ENCODE measurements at regions not wholly inside any gene's neighbourhood (a gene's known extent, or its start where the extent isn't known, plus 50 kb on each side); places are given as distances from the start of the nearest gene placed in this dataset.
A peak's percentile ranks its signal among the peaks of the same experiment; 100 is the strongest.
"Not testable (repeated sequence)": the region's sequence is repeated elsewhere in the genome, so short reads cannot be mapped to it uniquely, and the experiment has no call there.

GRCh38 chr3:161914703-161915417, 418.3 kb downstream of the OTOL1 start:
- no peaks in the 10 kb centered on the region for H3K27me3 ChIP-seq (ENCODE audit: control insufficient read depth, insufficient read depth, low read length)
- no peak overlapping the region for H3K4me3 ChIP-seq (ENCODE audit: insufficient read depth, low read depth, low read length)
- no peaks in the 10 kb centered on the region for H3K36me3 ChIP-seq (replicated peaks; ENCODE audit: control insufficient read depth, insufficient read depth, low read length)
- peak; percentile 7 for DNase-seq

GRCh38 chr3:161915418-161915750, 418.8 kb downstream of the OTOL1 start:
- no peak overlapping the region for H3K4me3 ChIP-seq (ENCODE audit: insufficient read depth, low read depth, low read length)
- no peaks in the 10 kb centered on the region for H3K27me3 ChIP-seq (ENCODE audit: control insufficient read depth, insufficient read depth, low read length)
- DNase-seq, result no peak
- no peaks in the 10 kb centered on the region for H3K36me3 ChIP-seq (replicated peaks; ENCODE audit: control insufficient read depth, insufficient read depth, low read length)

- Histone ChIP-seq H3K4me3 (ENCODE audit: insufficient read depth, low read depth, low read length) (no peak overlapping the region), H3K36me3 (replicated peaks; ENCODE audit: control insufficient read depth, insufficient read depth, low read length) (no peaks in the 10 kb centered on the region), H3K27me3 (ENCODE audit: control insufficient read depth, insufficient read depth, low read length) (no peaks in the 10 kb centered on the region)
- no peak for DNase-seq
Observed at GRCh38 chr3:161920196-161920595, 423.6 kb downstream of the OTOL1 start.

GRCh38 chr3:161925749-161926360, 429.2 kb downstream of the OTOL1 start:
- no peaks in the 10 kb centered on the region for H3K36me3 ChIP-seq (replicated peaks; ENCODE audit: control insufficient read depth, insufficient read depth, low read length)
- no peak for DNase-seq
- no peak overlapping the region for H3K4me3 ChIP-seq (ENCODE audit: insufficient read depth, low read depth, low read length)
- H3K27me3 ChIP-seq (ENCODE audit: control insufficient read depth, insufficient read depth, low read length), result no peaks in the 10 kb centered on the region

- Histone ChIP-seq H3K4me3 (ENCODE audit: insufficient read depth, low read depth, low read length) (no peak overlapping the region), H3K27me3 (ENCODE audit: control insufficient read depth, insufficient read depth, low read length) (no peaks in the 10 kb centered on the region), H3K36me3 (replicated peaks; ENCODE audit: control insufficient read depth, insufficient read depth, low read length) (no peaks in the 10 kb centered on the region)
- DNase-seq, result no peak
Observed at GRCh38 chr3:161927131-161927530, 430.5 kb downstream of the OTOL1 start.

- H3K36me3 ChIP-seq (replicated peaks; ENCODE audit: control insufficient read depth, insufficient read depth, low read length), result no peaks in the 10 kb centered on the region
- H3K4me3 ChIP-seq (ENCODE audit: insufficient read depth, low read depth, low read length), result no peak overlapping the region
- H3K27me3 ChIP-seq (ENCODE audit: control insufficient read depth, insufficient read depth, low read length), result no peaks in the 10 kb centered on the region
- no peak for DNase-seq
Observed at GRCh38 chr3:161939918-161940620, 443.5 kb downstream of the OTOL1 start.

- Histone ChIP-seq H3K36me3 (replicated peaks; ENCODE audit: control insufficient read depth, insufficient read depth, low read length) (no peaks in the 10 kb centered on the region), H3K4me3 (ENCODE audit: insufficient read depth, low read depth, low read length) (no peak overlapping the region), H3K27me3 (ENCODE audit: control insufficient read depth, insufficient read depth, low read length) (no peaks in the 10 kb centered on the region)
- no peak for DNase-seq
Observed at GRCh38 chr3:161940621-161940965, 444.0 kb downstream of the OTOL1 start.

- no peak overlapping the region for H3K4me3 ChIP-seq (ENCODE audit: insufficient read depth, low read depth, low read length)
- no peaks in the 10 kb centered on the region for H3K27me3 ChIP-seq (ENCODE audit: control insufficient read depth, insufficient read depth, low read length)
- no peaks in the 10 kb centered on the region for H3K36me3 ChIP-seq (replicated peaks; ENCODE audit: control insufficient read depth, insufficient read depth, low read length)
- DNase-seq, result no peak
Observed at GRCh38 chr3:161941891-161942290, 445.3 kb downstream of the OTOL1 start.

GRCh38 chr3:161943801-161944345, 447.3 kb downstream of the OTOL1 start:
- H3K4me3 ChIP-seq (ENCODE audit: insufficient read depth, low read depth, low read length); H3K27me3 ChIP-seq (ENCODE audit: control insufficient read depth, insufficient read depth, low read length); DNase-seq; H3K36me3 ChIP-seq (replicated peaks; ENCODE audit: control insufficient read depth, insufficient read depth, low read length): not testable (repeated sequence)

- no peaks in the 10 kb centered on the region for H3K27me3 ChIP-seq (ENCODE audit: control insufficient read depth, insufficient read depth, low read length)
- no peak overlapping the region for H3K4me3 ChIP-seq (ENCODE audit: insufficient read depth, low read depth, low read length)
- no peaks in the 10 kb centered on the region for H3K36me3 ChIP-seq (replicated peaks; ENCODE audit: control insufficient read depth, insufficient read depth, low read length)
- no peak for DNase-seq
Observed at GRCh38 chr3:161946443-161946960, 449.9 kb downstream of the OTOL1 start.

- no peaks in the 10 kb centered on the region for H3K36me3 ChIP-seq (replicated peaks; ENCODE audit: control insufficient read depth, insufficient read depth, low read length)
- no peak for DNase-seq
- no peak overlapping the region for H3K4me3 ChIP-seq (ENCODE audit: insufficient read depth, low read depth, low read length)
- no peaks in the 10 kb centered on the region for H3K27me3 ChIP-seq (ENCODE audit: control insufficient read depth, insufficient read depth, low read length)
Observed at GRCh38 chr3:161950318-161950868, 453.8 kb downstream of the OTOL1 start.

GRCh38 chr3:161957467-161957866, 460.9 kb downstream of the OTOL1 start:
- H3K36me3 ChIP-seq (replicated peaks; ENCODE audit: control insufficient read depth, insufficient read depth, low read length), result no peaks in the 10 kb centered on the region
- H3K4me3 ChIP-seq (ENCODE audit: insufficient read depth, low read depth, low read length), result no peak overlapping the region
- no peak for DNase-seq
- no peaks in the 10 kb centered on the region for H3K27me3 ChIP-seq (ENCODE audit: control insufficient read depth, insufficient read depth, low read length)

- H3K27me3 ChIP-seq (ENCODE audit: control insufficient read depth, insufficient read depth, low read length), result no peaks in the 10 kb centered on the region
- H3K4me3 ChIP-seq (ENCODE audit: insufficient read depth, low read depth, low read length), result no peak overlapping the region
- no peaks in the 10 kb centered on the region for H3K36me3 ChIP-seq (replicated peaks; ENCODE audit: control insufficient read depth, insufficient read depth, low read length)
- no peak for DNase-seq
Observed at GRCh38 chr3:161964857-161965256, 468.2 kb downstream of the OTOL1 start.

GRCh38 chr3:161969867-161970266, 473.3 kb downstream of the OTOL1 start:
- H3K27me3 ChIP-seq (ENCODE audit: control insufficient read depth, insufficient read depth, low read length), result no peaks in the 10 kb centered on the region
- no peak overlapping the region for H3K4me3 ChIP-seq (ENCODE audit: insufficient read depth, low read depth, low read length)
- DNase-seq, result no peak
- H3K36me3 ChIP-seq (replicated peaks; ENCODE audit: control insufficient read depth, insufficient read depth, low read length), result no peaks in the 10 kb centered on the region

- no peaks in the 10 kb centered on the region for H3K36me3 ChIP-seq (replicated peaks; ENCODE audit: control insufficient read depth, insufficient read depth, low read length)
- no peaks in the 10 kb centered on the region for H3K27me3 ChIP-seq (ENCODE audit: control insufficient read depth, insufficient read depth, low read length)
- no peak for DNase-seq
- H3K4me3 ChIP-seq (ENCODE audit: insufficient read depth, low read depth, low read length), result no peak overlapping the region
Observed at GRCh38 chr3:161975201-161975600, 478.6 kb downstream of the OTOL1 start.
